Left renal cortex interstitium (tissue), 4 donors: ENCODE measurements at regions not wholly inside any gene's neighbourhood (a gene's known extent, or its start where the extent isn't known, plus 50 kb on each side); places are given as distances from the start of the nearest gene placed in this dataset.
"Not testable (repeated sequence)": the region's sequence is repeated elsewhere in the genome, so short reads cannot be mapped to it uniquely, and the experiment has no call there.

ENCODE experiments used
- DNase-seq, 4 donors: peaks; one replicate each; pipeline ENCODE4 v3.0.0-alpha.2; 2013; ENCODE audit warnings: low read depth in 4 of 4, low spot score in 2 of 4, missing footprints in 1 of 4

DNA sequence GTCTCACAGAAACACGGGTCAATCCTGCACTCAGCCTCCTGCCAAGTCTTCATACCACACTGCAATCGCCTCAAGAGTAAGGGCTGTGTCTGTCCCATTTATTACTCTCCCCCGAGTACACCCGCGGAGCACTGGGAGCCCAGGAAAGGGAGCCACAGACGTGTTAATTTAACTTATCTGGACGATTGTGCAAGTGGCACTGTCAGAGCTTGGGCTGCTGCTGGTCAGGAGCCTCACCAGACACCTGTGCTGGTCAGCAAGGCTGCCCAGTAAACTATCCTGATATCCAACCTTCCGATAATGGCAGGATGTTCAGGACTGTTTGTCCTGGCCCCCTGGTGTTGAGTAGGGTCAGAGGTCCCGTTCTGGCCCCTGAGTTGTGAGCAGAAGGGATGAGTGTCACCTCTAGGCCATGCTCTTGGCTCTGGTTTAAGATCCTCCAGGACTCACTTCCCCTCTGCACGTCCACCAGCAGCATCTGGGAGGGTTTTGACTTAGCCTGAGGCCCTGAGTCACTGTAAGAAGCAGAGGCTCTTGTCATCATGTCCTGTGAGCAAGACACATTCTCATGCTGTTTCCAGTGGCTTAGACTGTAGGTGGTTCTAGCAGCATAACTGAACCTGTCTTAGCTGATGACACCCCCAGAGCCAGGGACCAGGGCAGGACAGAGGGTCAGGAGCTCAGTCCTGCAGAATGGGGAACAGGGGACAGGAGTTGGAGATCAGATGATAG lies 82.5 kb upstream of the ARL4C start:
- DNase-seq: no peak

DNA sequence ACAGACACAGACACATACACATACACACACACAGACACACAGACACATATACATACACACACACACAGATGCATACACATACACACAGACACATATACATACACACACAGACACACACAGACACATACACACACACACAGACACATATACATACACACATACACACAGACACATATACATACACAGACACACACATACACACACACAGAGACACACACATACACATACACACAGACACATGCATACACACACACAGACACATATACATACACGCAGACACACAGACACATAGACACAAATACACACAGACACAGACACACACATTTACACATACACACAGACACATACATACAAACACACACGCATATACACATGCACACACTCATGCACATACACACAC lies 81.5 kb upstream of the ARL4C start:
- no peak for DNase-seq

DNA sequence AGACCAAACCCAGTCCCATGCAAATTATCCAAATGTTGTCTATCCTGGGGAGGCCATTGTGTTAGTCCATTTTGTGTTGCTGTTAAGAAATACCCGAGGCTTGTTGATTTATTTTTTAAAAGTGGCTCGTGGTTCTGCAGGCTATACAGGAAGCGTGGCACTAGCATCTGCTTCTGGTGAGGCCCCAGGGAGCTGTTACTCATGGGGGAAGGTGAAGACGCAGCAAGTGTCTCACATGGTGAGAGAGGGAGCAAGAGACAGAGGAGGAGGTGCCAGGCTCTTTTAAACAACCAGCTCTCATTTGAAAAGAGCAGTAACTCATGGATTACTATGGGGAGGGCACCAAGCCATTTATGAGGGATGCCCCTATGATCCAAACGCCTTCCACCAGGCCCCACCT lies 80.3 kb upstream of the ARL4C start:
- DNase-seq: no peak

- no peak for DNase-seq
Measured at GRCh38 chr2:234571620-234572407, 74.9 kb upstream of the ARL4C start.

DNA sequence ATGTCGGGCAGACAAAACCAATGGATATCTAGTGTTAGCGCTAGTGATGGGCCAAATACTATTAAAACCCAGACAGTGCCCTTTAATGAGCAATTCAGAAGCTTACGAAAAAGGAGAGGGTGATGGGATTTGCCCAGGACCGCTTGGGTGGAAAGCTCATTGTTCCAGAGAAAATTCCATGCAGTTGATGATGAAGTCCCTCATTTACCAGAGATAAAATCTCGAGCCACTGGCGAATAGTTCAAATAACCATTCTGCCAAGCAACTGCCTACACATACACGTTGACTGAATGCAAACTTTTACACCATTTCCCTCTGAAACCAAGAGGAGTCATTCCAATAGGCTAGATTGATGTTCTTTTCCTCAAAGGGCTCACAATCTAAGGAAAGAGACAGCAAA lies 73.6 kb upstream of the ARL4C start:
- DNase-seq: no peak

- no peak for DNase-seq
Measured at GRCh38 chr2:234569776-234570430, 73.0 kb upstream of the ARL4C start.

DNA sequence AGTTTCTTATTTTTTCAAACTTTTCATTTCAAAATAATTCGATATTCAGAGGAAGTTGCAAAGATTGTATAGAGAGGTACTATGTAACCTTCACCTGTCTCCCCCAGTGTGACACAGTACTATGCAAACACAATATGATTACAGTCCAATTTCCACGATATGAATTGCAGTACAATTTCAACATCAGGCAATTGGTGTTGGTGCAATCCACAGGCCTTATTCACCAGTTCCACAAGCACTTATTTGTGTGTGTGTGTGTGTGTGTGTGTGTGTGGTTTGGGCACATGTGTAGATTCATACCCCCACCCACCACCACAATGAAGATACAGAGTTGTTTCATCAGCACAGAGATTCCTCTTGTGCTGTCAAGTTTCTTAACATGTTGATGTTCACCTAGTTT lies 69.7 kb upstream of the ARL4C start:
- DNase-seq: no peak

DNA sequence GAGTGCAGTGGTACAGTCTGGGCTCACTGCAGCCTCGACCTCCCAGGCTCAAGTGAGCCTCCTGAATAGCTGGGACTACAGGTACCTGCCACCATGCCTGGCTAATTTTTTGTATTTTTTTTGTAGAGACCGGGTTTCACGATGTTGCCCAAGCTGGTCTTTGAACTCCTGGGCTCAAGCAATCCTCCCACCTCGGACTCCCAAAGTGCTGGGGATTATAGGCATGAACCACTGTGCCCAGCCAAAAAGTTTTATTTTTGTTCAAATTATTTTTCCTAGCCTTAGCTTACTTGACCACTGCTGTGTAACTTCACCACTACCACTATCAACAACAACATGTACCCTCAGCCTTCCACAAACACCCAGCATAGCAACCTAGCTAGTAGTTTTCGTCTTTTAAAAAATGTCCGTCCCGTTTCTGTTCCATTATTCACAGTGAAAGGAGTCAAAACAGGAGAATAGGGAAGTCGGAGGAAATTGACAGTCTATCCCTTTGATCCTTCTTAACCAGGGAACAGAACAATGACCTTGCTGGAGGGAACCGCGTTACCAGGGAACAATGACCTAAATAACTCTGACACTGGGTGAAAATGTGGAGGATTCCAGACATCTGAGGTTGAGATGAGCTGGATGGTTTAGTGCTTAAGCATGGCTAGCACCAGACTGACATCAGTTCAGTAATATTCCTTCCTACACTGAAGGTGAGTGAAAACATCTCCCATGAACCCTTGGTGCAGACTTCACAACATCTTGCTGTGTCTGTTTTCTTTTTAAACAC lies 69.2 kb upstream of the ARL4C start:
- DNase-seq: no peak

DNA sequence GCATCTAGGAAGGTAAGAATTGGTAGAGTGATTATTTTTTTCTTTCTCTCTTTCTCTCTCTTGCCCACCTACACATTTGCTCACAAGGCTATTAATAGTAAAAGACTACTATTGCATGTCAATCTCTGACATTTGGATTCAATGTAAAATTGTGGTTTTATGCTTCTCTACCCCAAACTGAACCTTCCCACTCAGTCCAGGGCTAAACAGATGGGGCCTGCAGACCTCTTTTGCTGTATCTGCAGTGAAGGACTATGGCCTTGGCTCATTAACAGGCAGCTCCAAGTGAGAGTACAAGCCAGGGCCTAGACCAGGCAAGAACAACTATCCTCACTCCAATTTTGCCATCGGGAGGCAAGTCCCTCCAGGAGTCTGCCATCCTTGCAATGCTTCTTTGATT lies 68.3 kb upstream of the ARL4C start:
- DNase-seq: no peak

DNA sequence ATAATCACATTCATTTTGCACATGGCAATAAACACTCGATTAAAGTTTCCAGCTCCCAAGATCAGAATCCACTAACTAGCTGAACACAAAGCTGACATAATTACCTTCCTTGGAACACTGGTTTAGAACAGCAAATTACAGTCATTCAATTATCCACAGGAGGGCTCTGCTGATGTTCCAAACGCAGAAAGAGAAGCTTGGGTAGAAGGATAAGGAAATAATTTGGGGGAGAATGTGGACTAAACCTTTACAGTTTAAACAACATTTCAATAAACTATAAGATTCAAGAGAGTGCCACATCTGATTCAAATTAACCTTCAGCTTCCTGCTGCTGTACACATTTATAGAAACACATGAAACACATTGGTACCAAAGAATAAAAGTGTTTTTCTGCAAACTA lies 67.8 kb upstream of the ARL4C start:
- no peak for DNase-seq

GRCh38 chr2:234559609-234560008 lies 62.7 kb upstream of the ARL4C start:
- no peak for DNase-seq

DNA sequence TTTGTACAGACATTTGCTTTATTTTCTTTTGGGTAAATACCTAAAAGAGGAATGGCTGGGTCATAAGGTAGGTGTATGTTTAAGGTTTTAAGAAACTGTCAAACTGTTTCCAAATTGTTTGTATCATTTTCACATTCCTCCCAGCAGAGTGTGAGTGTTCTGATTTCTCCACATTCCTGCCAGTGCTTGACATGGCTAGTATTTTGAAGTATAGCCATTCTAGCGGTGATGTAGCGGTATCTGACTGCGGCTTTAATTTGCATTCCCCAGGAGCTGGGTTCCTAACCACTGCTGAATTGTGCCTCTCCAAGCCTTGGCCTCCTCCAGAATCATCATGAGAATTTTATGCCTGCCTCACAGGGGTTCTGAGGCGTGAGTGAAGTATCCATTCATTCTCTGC lies 61.8 kb upstream of the ARL4C start:
- DNase-seq: no peak

- no peak for DNase-seq
Measured at GRCh38 chr2:234556848-234557573, 60.1 kb upstream of the ARL4C start.

DNA sequence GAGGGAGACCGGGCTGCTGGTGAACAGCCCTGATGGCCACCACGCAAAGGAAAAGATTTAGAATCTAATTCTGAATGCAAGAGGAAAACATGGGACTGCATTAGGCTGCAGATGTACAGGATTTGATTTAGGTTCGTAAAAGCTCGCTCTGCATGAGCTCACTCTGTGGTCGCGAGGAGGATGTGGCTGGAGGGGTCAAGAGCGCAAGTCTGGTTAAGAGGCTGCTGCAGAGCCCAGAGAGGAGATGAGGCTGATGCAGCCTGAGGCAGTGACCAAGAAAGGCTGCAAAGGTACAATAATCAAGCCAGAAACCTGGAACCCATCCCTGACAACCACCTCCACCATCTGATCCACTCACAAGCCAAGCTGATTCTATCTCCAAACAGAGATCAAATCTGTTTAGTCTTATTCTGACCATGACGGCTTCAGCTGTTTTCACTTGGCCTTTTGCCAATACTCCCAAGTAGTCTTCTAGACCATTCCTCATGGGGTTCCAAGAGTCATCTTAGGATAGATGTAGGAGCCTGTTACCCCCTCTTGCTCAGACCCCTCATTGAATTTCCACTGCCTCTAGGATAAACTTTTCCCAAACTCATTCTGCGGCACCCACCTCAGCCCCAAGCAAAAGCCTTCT lies 58.9 kb upstream of the ARL4C start:
- DNase-seq: no peak

DNA sequence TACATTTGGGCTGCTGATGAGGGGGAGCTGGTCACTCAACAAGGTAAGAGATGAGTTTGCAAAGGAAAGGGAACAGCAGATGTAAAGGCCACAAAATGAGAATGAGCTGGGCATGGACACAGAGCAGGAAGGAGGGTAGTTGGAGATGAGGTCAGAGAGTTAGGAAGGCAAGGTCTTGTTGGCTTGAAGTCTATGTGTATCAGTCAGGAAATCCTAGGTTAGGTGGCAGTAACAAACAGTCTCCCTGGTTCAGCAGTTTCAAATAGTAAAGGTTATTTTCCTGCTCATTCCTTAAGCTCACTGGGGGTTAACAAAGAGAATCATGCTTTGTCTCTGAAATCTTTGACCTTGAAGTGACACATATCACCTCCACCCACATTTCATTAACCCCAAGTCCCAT lies 58.3 kb upstream of the ARL4C start:
- DNase-seq: no peak

- DNase-seq: not testable (repeated sequence)
Measured at GRCh38 chr2:234553223-234553622, 56.3 kb upstream of the ARL4C start.

DNA sequence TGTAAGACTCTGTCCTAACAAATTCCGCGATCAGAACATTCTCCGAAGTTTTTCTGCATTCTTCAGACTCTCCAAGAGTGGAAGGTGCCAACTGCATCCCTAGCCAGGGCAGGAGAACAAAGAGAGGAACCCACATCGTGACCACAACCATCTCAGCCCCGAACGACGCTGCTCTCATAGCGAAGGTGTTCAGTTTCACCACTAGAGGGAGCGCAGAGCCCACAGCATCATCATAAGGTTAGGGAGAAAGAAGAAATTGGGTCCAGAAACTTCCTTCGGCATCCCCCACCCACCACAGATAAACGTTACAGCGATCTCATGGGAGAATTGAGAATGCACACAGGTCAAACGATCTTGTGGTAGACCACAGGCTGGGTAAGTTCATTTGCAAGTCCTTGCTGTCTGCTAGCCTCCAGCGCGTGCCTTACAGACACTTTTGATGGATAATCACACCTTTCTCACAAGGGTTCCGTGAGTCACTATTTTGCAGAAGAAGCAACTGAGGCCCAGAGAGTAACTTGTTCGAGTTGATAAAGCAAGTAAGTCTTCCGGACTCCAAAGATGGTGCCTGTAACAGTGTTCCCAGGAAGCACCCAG lies 53.7 kb upstream of the ARL4C start:
- DNase-seq: peak; percentile 39 to 59 (median 40)

GRCh38 chr2:234550056-234550455 lies 53.2 kb upstream of the ARL4C start:
- no peak for DNase-seq

DNA sequence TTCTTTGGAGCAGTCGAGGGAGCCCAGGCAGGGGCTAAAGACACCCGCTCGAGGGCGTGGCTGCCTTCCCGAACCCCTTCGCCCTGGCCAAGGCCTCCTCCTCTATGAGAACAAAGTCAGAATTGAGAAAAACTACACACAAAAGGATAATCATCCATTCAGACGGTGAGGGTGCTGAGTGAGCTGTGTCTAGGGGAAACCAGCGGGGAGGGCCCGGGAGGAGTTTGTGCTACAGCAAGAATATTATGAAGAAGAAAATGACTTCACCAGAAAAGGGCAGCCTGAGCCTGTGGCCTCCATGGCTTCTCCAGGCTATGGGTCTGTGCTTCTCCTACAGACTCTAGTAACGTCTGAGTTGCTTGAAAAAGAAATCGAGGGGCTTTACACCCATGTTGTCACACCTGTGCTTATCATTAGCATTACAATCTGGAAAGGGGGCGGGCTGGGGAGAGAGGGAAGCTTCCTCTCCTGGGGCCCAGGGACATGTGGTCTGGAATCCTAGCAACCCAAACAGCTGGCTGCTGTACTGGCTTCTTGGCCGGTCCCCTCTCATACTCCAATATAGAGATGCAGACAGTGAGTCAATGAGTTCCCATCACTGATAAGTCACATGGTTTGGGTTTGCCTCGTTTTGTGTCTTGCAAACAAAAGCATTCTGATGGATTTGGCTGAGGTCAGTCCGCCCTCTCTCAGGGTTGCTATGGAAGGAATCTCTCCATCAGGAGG lies 52.0 kb upstream of the ARL4C start:
- no peak for DNase-seq
